CD4-positive, alpha-beta T cell treated with Interleukin-15 for 1 hour (primary cell): ENCODE measurements at regions not wholly inside any gene's neighbourhood (a gene's known extent, or its start where the extent isn't known, plus 50 kb on each side); places are given as distances from the start of the nearest gene placed in this dataset.

Source experiments
- DNase-seq: peaks from one replicate; pipeline ENCODE4 v3.0.0-alpha.2; 2020

- no peak for DNase-seq
These were observed 267.3 kb downstream of the NR2F1-AS1 start for GRCh38 chr5:93313672-93314071.

- no peak for DNase-seq
These were observed 269.1 kb downstream of the NR2F1-AS1 start for GRCh38 chr5:93311881-93312280.

- no peak for DNase-seq
These were observed 273.5 kb downstream of the NR2F1-AS1 start for GRCh38 chr5:93307557-93307956.

- DNase-seq, result no peak
These were observed 275.0 kb downstream of the NR2F1-AS1 start for GRCh38 chr5:93305984-93306383.

GRCh38 chr5:93304456-93305250 is 276.4 kb downstream of the NR2F1-AS1 start:
- DNase-seq, result no peak

- no peak for DNase-seq
These were observed 277.7 kb downstream of the NR2F1-AS1 start for GRCh38 chr5:93303291-93303691.

GRCh38 chr5:93302711-93303110 is 278.3 kb downstream of the NR2F1-AS1 start:
- no peak for DNase-seq

GRCh38 chr5:93300945-93301344 is 280.1 kb downstream of the NR2F1-AS1 start:
- DNase-seq, result no peak

- DNase-seq, result no peak
These were observed 280.6 kb downstream of the NR2F1-AS1 start for GRCh38 chr5:93300309-93300923.

- no peak for DNase-seq
These were observed 281.2 kb downstream of the NR2F1-AS1 start for GRCh38 chr5:93299681-93300308.

- no peak for DNase-seq
These were observed 283.9 kb downstream of the NR2F1-AS1 start for GRCh38 chr5:93297116-93297515.

GRCh38 chr5:93296338-93296737 is 284.7 kb downstream of the NR2F1-AS1 start:
- DNase-seq, result no peak

GRCh38 chr5:93294996-93295395 is 286.0 kb downstream of the NR2F1-AS1 start:
- DNase-seq, result no peak

GRCh38 chr5:93294199-93294598 is 286.8 kb downstream of the NR2F1-AS1 start:
- DNase-seq, result no peak

- DNase-seq, result no peak
These were observed 291.1 kb downstream of the NR2F1-AS1 start for GRCh38 chr5:93289942-93290341.

- no peak for DNase-seq
These were observed 295.6 kb downstream of the NR2F1-AS1 start for GRCh38 chr5:93285461-93285860.

- no peak for DNase-seq
These were observed 298.8 kb downstream of the NR2F1-AS1 start for GRCh38 chr5:93281980-93282772.

GRCh38 chr5:93280518-93280917 is 300.5 kb downstream of the NR2F1-AS1 start:
- DNase-seq, result no peak

- DNase-seq, result no peak
These were observed 301.6 kb downstream of the NR2F1-AS1 start for GRCh38 chr5:93279296-93279963.

GRCh38 chr5:93278896-93279295 is 302.1 kb downstream of the NR2F1-AS1 start:
- no peak for DNase-seq

GRCh38 chr5:93277051-93277450 is 304.0 kb downstream of the NR2F1-AS1 start:
- no peak for DNase-seq

- no peak for DNase-seq
These were observed 305.6 kb downstream of the NR2F1-AS1 start for GRCh38 chr5:93275376-93275775.

- DNase-seq, result no peak
These were observed 306.7 kb downstream of the NR2F1-AS1 start for GRCh38 chr5:93274291-93274690.
